Spleen (tissue), 7 donors: ENCODE measurements at regions not wholly inside any gene's neighbourhood (a gene's known extent, or its start where the extent isn't known, plus 50 kb on each side); places are given as distances from the start of the nearest gene placed in this dataset.

ENCODE experiments used
- CTCF ChIP-seq, 11 experiments: fragments of 200-600 bp in 7 of 11; fragments of 450-650 bp in 4 of 11; sonication (generic) in 4 of 11; IDR thresholded peaks in 8 of 11; conservative IDR thresholded peaks in 3 of 11; 1 replicate in 7 of 11; 2 replicates in 4 of 11; pipeline versions ENCODE4 v1.4.0 to v1.8.0; 2016 to 2021; ENCODE audit warnings: antibody characterized with exemption in 11 of 11, inconsistent platforms in 4 of 11, mild to moderate bottlenecking in 1 of 11
- POLR2A ChIP-seq, 3 donors: fragments of 450-650 bp; IDR thresholded peaks; one replicate each; pipeline ENCODE4 v1.5.1; 2017; ENCODE audit warnings: antibody characterized with exemption in 3 of 3, mild to moderate bottlenecking in 1 of 3
- POLR2AphosphoS5 ChIP-seq, 3 donors: sonication (generic); formaldehyde crosslinking; IDR thresholded peaks; one replicate each; pipeline ENCODE4 v1.5.1; 2017; ENCODE audit warnings: antibody characterized with exemption in 3 of 3
- donor health status: DM: no; HTN: no; CAD: no; lungs with moderate emphysema.
- donor health status: DM: no; HTN: no; CAD: no.
- donor health status: DM: no; HTN: no; CAD: no.

- TF ChIP-seq CTCF (IDR thresholded peaks at IDR 0.05 in 8 of 11, conservative IDR thresholded peaks at IDR 0.05 in 3 of 11) (no peak), POLR2A (IDR thresholded peaks at IDR 0.05) (no peak), POLR2AphosphoS5 (IDR thresholded peaks at IDR 0.05) (no peak)
Observed at GRCh38 chr2:133642791-133643191, 74.5 kb upstream of the NCKAP5 start.
